ENCODE measurements at regions not wholly inside any gene's neighbourhood (a gene's known extent, or its start where the extent isn't known, plus 50 kb on each side); places are given as distances from the start of the nearest gene placed in this dataset.

DNA sequence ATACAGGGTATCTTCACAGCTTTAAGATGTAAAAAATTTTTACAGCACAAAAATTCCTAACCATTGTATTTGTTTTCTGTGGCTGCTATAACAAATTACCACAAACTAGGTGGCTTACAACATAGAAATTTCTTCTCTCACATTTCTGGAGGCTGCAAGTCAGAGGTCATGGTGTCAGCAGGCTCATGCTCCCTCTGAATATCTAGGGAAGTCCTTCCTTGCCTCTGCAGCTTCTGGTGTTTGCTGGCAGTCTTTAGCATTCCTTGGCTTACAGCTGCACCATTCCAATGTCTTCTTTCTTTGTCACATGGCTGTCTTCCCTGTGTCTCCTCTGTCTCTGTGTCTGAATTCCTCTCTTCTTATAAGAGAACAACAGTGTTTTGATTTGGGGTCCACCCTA lies 310.2 kb upstream of the SUCLG2 start:
- intact Hi-C loops (cut with DNase I): no loop called here
- Histone ChIP-seq H3K4me3 (no peak overlapping the region), H3K27me3 (no peaks in the 10 kb centered on the region), H3K9me3 (replicated peaks in 1 of 3) (no peaks in the 10 kb centered on the region), H3K36me3 (replicated peaks in 1 of 2) (no peaks in the 10 kb centered on the region), H3K4me1 (replicated peaks in 1 of 2) (no peaks in the 10 kb centered on the region), H3K27ac (no peak overlapping the region)
- no peak for DNase-seq
- TF ChIP-seq CTCF (IDR thresholded peaks at IDR 0.05): no peak
- TF ChIP-seq POLR2A (IDR thresholded peaks at IDR 0.05): no peak

DNA sequence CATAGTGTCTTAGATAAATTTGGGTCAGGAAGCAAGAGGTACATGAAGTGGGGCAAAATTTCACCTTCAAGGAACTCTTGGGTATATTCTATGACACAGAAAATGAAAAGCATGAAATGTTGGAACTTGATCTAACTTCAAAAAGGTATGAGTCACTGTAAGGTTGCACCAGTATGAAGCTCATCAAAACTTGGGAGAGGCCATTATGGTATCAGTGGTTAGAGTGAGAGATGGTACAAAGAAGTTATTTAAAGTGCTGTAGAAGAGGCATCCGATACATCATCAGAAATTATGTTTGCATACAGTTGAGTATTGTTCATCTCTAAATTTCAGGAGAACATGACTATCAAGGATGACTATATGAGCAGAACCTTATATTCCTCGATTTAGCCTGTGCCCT lies 302.9 kb upstream of the SUCLG2 start:
- Histone ChIP-seq H3K27me3 (no peaks in the 10 kb centered on the region), H3K27ac (no peak overlapping the region), H3K4me3 (no peak overlapping the region), H3K36me3 (replicated peaks in 1 of 2) (no peaks in the 10 kb centered on the region), H3K9me3 (replicated peaks in 1 of 3) (no peaks in the 10 kb centered on the region), H3K4me1 (replicated peaks in 1 of 2) (no peaks in the 10 kb centered on the region)
- intact Hi-C loops (cut with DNase I): no loop called here
- 77 to 87% (median 82%) methylated on average over 2 of the region's 2 CpGs for WGBS, 4 donors
- TF ChIP-seq CTCF (IDR thresholded peaks at IDR 0.05) (no peak), POLR2A (IDR thresholded peaks at IDR 0.05) (no peak)
- DNase-seq: no peak

DNA sequence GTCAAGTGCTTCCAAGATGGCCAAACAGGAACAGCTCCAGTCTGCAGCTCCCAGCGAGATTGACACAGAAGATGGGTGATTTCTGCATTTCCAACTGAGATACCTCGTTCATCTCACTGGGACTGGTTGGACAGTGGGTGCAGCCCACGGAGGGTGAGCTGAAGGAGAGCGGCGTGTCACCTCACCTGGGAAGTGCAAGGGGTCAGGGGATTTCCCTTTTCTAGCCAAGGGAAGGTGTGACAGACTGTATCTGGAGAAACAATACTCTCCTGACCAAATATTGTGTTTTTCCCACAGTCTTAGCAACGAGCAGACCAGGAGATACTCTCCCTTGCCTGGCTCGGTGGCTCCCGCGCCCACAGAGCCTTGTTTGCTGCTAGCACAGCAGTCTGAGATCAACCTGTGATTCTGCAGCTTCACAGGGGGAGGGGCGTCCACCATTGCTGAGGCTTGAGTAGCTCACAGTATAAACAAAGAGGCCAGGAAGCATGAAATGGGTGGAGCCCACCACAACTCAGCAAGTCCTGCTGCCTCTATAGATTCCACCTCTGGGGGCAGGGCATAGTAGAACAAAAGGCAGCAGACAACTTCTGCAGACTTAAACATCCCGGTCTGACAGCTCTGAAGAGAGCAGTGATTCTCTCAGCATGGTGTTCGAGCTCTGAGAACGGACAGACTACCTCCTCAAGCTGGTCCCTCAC lies 293.5 kb upstream of the SUCLG2 start:
- H3K4me3 ChIP-seq: no peak overlapping the region
- H3K36me3 ChIP-seq (replicated peaks in 1 of 2): no peaks in the 10 kb centered on the region
- no peaks in the 10 kb centered on the region for H3K4me1 ChIP-seq (replicated peaks in 1 of 2)
- intact Hi-C loops (cut with DNase I): no loop called here
- no peak for TF ChIP-seq POLR2A (IDR thresholded peaks at IDR 0.05)
- no peak for TF ChIP-seq CTCF (IDR thresholded peaks at IDR 0.05)
- WGBS, 4 donors: 62 to 71% (median 65%) methylated on average over 10 to 13 of the region's 13 CpGs
- H3K9me3 ChIP-seq (replicated peaks in 1 of 3): no peaks in the 10 kb centered on the region
- no peak overlapping the region for H3K27ac ChIP-seq
- DNase-seq: no peak
- no peaks in the 10 kb centered on the region for H3K27me3 ChIP-seq

DNA sequence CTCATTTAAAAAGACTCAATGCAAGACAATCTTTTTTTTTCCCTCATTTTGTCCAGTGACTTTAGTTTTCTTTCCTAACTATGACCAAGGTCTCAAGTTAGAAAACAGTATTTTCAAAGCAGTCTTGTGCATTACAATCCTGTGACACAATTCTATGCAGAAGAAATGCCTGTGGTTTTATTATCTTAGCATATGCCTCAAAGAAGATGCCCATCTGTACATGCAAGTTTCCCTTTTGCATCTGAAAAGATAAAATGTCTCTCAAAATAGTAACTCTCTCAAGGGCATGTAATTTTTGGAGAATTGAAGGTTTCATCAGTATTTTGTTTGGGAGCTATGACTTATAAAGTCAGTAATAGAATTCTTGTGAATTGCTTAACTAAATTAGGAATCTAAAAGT lies 292.0 kb upstream of the SUCLG2 start:
- Histone ChIP-seq H3K27ac (no peak overlapping the region), H3K4me3 (no peak overlapping the region), H3K36me3 (replicated peaks in 1 of 2) (no peaks in the 10 kb centered on the region), H3K9me3 (replicated peaks in 1 of 3) (no peaks in the 10 kb centered on the region), H3K27me3 (no peaks in the 10 kb centered on the region), H3K4me1 (replicated peaks in 1 of 2) (no peaks in the 10 kb centered on the region)
- DNase-seq: no peak
- TF ChIP-seq CTCF (IDR thresholded peaks at IDR 0.05) (no peak), POLR2A (IDR thresholded peaks at IDR 0.05) (no peak)
- intact Hi-C loops (cut with DNase I): no loop called here
